H54 (cell line): ENCODE measurements at regions not wholly inside any gene's neighbourhood (a gene's known extent, or its start where the extent isn't known, plus 50 kb on each side); places are given as distances from the start of the nearest gene placed in this dataset.

Experiments
- DNase-seq: peaks from one replicate; pipeline ENCODE4 v3.0.0; 2011; ENCODE audit warnings: low spot score, mixed read lengths; ENCODE audit not compliant: insufficient read length
- FAIRE-seq: peaks from 3 replicates; lab custom pipeline; 2011; peaks lifted over from hg19 to GRCh38; lab: Jason Lieb, UNC
- POLR2A ChIP-seq: IDR thresholded peaks from 2 replicates; pipeline ENCODE4 v1.6.1; 2011; ENCODE audit warnings: low read depth, mild to moderate bottlenecking, low read length

DNA sequence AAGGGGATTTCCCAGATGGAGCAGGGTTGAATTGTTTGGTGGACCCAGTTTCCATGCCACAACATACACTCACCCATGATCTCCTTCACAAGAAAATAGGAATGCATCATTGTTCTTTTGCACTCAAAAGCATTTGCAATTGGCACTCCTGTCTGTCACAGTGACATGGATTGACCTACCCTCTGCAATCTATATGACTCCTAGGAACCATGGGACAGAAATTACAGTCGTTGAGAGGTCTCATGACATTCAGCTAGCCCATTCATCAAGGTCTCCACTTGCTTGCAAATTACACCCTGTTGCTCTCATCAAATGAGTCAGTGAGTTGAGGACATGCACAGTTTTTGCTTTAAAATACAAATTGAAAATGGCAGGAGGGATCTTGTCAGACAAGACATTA is 448.5 kb downstream of the LPIN1 start:
- TF ChIP-seq POLR2A, result no peak
- FAIRE-seq (no peak), DNase-seq (no peak)

DNA sequence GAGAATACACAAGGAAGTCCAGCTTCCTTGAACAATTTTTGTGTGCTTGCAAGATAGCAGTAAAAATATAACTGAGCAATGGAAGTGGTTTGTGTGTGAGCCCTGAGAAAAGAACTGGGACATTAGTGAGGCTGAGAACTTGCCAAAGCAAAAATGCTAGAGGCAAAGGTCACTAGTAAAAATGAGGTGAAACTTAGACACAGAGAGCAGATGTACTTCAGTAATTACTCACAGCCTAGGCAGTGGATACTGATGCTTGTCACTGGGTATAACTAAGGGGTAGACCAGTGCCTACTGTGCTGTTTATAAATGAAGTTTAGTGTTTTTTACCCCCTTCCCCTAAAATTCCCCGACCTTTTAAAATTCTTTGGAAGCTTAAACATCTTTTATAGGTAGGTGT is 450.1 kb downstream of the LPIN1 start:
- TF ChIP-seq POLR2A, result no peak
- no peak for FAIRE-seq
- no peak for DNase-seq

DNA sequence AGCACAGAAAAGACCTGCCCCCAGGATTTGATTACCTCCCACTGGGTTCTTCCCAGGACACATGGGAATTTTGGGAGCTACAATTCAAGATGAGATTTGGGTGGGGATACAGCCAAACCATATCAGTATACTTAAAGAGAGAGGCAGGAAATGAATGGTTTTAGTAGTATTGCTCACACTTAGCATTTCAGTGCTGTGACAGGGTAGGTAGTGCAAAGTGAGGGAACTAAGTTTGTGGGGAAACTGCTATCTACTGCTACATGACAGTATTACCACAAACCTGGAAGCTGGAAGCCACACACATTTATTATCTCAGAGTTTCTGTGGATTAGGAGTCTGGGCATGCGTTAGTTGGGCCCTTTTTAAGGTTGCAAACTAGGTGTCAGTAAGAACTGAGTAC is 450.7 kb downstream of the LPIN1 start:
- FAIRE-seq (no peak), DNase-seq (no peak)
- no peak for TF ChIP-seq POLR2A

DNA sequence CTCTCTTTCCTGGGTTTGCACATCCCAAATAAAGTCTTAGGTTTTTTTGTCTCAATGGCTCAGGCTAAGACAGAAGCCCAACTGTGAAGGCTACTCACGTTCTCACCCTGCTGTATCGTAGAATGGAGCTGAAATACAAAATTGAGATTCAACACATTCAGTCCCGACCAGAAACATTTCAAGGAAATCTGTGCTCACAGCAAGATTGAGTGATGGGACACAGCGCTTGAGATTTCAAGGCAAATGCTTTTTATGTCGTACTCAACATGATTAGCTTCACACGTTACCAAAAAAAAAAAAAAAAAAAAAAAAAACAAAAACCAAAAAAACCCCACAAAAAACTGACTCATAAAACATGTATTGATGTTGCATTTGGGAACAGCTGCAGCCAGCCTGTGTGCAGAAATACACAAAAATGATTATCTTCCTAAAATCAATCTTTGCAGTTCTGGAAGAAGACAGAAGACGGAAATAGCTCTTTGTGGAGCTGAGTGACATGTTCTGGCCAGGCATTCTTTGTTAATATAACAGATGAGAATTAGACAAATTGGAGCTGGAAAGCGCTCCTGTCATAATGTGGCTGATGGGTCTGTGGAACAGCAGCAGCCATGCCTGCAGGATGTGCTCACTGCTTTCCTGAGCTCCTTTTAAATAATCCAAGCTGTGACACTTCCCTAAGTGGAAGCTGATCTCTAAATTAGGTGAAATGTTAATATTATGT is 453.2 kb downstream of the LPIN1 start:
- no peak for FAIRE-seq
- no peak for TF ChIP-seq POLR2A

DNA sequence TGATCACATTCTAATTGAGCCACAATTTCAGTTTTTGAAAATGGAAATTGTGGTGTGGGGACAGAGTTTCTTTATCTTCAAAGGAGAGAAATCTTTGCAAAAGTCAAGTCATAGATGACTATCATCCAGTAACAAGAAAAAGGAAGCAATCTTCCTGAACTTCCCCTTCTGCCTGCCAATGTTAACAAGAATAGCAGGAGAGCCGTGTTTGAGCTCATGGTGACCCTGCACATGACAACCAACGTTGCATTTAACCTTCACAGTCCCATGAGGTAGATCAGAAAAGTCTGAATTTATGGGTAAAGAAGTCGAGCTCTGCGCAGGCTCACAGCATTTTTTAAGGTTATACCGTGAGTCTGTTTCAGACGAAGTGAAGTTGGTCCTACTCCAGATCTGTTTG is 454.9 kb downstream of the LPIN1 start:
- TF ChIP-seq POLR2A, result no peak
- no peak for DNase-seq
- FAIRE-seq, result no peak

More for the DNA sequence above, 453.2 kb downstream of the LPIN1 start:
- DNase-seq, result no peak

GRCh38 chr2:12202313-12203075 is 456.1 kb downstream of the LPIN1 start:
- no peak for TF ChIP-seq POLR2A
- FAIRE-seq (no peak), DNase-seq (no peak)

- TF ChIP-seq POLR2A, result no peak
- DNase-seq (no peak), FAIRE-seq (no peak)
These were observed 457.1 kb downstream of the LPIN1 start for GRCh38 chr2:12203528-12203927.

- FAIRE-seq (no peak), DNase-seq (no peak)
- TF ChIP-seq POLR2A, result no peak
These were observed 458.7 kb downstream of the LPIN1 start for GRCh38 chr2:12205086-12205485.

GRCh38 chr2:12207491-12207890 is 461.1 kb downstream of the LPIN1 start:
- TF ChIP-seq POLR2A, result no peak
- DNase-seq, result no peak
- FAIRE-seq, result no peak

GRCh38 chr2:12210016-12210933 is 463.8 kb downstream of the LPIN1 start:
- TF ChIP-seq POLR2A, result no peak
- no peak for DNase-seq
- no peak for FAIRE-seq

DNA sequence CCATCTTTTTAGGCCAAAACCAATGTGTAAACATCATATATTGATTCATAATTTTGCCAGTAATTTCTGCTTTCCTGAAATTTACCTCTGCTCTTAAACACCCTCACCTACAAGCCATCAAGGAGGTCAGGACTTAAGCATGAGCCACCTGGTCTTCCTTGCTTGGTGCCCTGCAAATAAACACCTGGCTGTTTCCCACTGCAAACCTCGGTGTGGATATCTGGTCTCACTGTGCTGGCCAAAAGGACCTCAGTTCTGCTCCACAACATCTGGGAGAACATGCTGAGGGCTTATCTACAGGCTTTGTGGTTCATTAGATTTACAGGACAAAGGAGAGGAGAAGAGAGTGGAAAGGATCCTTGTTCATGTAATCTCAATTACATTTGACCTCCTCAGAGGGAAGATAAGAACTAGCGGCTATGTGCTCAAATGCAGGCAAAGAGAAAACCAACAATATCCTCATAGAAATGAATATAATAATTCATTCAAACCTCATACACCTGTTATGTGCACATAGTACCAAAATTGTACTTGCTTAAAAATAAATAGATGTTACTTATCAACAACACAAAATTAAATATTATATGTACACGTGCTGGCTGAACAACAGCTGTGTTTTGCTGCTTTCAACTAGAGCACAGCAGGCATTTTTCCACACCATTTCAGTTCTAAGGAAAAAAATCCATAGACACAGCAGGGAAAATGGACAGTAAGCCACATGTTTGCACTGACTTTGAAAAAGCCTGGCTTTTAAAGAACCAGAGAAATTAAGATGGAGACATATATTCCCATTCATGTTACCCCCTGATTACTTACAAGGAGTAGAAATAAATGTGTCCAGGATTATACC is 465.1 kb downstream of the LPIN1 start:
- DNase-seq, result no peak
- FAIRE-seq, result no peak
- no peak for TF ChIP-seq POLR2A

DNA sequence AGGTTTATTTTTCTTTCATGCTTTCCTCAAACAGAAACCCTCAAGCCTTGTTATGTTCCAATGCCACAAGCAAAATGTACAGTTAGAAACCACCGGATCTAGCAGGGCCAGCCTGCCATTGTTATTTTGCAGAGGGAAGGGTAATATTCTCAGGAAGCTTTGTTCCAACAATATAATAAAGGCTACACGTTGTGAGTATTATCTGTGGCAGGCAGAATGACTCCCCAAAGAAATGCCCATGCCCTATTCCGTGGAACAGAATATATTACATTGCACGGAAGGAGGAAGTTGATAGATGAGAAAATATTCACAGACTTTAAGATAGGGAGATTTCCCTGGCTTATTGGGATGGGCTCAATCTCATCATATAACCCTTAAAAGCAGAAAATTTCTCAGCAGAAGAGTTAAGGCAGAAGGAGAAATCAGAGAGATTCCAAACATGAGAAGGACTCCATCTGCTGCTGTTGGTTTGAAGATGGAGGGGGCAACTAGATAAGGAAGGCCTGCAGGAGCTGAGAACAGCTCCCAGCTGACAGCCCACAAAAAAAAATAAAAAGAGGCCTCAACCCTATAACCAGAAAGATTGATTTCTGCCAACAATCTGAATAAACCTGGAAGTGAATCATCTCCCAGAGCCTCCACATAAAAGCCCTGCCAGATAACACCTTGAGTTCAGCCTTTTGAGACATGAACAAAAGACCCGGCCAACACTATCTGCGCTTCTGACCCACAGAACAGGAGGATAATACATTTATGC is 466.6 kb downstream of the LPIN1 start:
- FAIRE-seq (no peak), DNase-seq (no peak)
- TF ChIP-seq POLR2A, result no peak
